ENCODE measurements at regions not wholly inside any gene's neighbourhood (a gene's known extent, or its start where the extent isn't known, plus 50 kb on each side); places are given as distances from the start of the nearest gene placed in this dataset.

GRCh38 chr7:19305698-19306097 lies 160.5 kb upstream of the FERD3L start:
- TF ChIP-seq CTCF (IDR thresholded peaks at IDR 0.05; ENCODE audit: borderline replicate concordance, extremely low read depth, low read length, poor library complexity, severe bottlenecking) (no peak), EZH2 (IDR thresholded peaks at IDR 0.05; ENCODE audit: borderline replicate concordance, low read depth, low read length, severe bottlenecking) (no peak)
